EH (cell line): ENCODE measurements at regions not wholly inside any gene's neighbourhood (a gene's known extent, or its start where the extent isn't known, plus 50 kb on each side); places are given as distances from the start of the nearest gene placed in this dataset.
A peak's percentile ranks its signal among the peaks of the same experiment; 100 is the strongest.

ENCODE experiments used
- DNase-seq: peaks from one replicate; pipeline ENCODE4 v3.0.0-alpha.2; 2015; ENCODE audit warnings: low read depth

DNA sequence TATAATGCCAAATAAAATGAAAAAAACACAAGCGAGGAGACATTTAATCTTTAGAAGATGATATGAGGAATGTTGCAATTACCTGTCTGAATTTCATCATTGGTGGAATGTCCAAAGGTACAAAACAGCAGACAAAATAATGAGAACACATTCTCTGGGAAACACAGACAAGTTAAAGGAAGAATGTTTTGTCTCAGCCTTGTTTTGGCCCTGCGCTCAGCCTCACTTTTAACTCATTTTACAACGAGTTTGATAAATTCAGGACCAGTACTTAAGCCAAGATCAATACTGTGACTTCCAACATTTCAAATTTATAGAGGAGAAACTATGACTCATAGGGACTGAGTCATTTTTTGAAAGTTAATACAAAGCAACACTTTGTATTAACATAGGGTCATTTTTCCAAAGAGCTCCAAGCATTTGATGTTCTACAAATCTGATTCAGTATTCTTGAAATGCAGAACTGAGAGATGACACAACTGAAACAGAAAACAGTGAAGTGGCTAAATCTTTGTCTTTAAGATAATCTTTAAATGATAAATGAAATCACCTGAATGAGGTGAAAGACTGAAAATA, 833.2 kb upstream of the CHAC2 start:
- peak; percentile 0 for DNase-seq

GRCh38 chr2:52933878-52934277, 833.7 kb upstream of the CHAC2 start:
- no peak for DNase-seq

DNA sequence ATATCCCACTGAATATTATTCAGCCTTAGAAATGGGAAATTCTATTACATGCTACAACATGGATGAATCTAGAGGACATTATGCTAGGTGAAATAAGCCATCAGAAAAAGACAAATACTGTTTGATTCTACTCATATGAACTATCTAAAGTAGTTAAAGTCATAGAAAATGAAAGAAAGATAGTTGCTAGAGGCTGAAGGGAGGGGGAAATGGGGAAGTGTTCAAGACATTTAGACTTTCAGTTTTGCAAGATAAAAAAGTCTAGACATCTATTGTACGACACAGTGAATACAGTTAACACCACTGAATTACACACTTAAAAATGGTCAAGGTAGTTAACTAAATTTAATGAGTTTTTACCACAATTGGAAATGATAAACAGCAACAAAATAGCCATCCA, 835.9 kb upstream of the CHAC2 start:
- DNase-seq: no peak

GRCh38 chr2:52929412-52929811, 838.2 kb upstream of the CHAC2 start:
- no peak for DNase-seq

DNA sequence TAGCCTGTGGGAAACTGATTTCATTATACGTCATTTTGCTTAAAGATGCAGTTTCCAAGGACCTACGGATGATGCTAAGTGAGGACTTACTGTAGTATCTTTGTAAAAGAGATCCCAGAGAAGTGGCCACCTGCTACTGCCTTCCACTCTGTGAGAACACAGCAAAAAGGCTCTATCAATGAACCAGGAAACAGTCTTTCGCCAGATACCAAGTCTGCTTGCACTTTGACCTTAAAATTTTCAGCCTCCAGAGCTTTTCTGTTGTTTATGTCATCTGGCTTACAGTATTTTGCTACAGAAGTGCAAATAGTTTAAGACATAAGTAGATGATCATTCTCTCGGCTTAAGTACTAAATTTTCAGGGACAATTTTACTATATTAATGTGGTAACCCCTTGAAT, 847.9 kb upstream of the CHAC2 start:
- no peak for DNase-seq

GRCh38 chr2:52918551-52918950, 849.1 kb upstream of the CHAC2 start:
- no peak for DNase-seq

DNA sequence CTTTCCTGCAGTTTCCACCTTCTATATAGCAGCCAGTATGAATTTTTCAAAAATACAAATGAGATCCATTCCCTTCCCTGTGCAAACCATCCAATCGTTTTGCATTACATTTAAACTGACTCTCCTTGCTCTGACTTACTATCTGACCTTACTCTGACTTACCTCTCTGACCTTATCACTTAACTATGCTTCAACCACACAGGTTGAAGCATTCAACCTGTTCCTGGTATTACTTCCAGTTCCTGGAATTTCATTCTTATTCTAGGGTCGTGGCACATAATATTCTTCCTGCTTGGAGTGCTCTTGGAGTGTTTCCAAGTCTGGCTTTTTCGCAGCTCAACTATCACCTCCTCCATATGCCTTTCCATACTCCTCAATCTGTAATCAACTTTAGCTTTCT, 850.6 kb upstream of the CHAC2 start:
- DNase-seq: no peak

- no peak for DNase-seq
These were observed 863.2 kb upstream of the CHAC2 start for GRCh38 chr2:52904355-52904891.

DNA sequence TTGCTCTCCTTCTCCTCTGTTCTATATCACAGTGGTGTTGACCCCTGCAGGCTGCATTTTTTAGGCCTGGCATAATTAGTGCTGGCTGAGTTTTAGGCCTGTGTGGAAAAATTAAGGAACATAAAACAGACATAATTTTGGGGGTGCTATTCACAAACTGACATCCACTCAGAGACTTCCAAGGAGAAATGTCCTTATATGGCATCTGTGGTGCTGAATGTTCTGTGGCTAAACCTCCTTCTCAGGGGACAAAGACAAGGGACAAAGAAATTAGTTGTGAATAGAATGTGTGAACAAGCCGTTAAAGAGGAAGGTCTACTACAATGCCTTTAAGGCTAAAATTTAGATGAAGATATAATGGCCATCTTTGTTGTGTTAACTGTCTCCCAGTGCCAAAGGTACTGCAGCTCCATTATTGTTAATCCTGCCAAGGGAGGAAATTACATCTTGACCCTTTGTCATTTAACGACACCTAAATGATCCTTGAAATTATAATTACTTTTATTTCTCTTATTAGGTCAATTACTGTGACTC, 870.0 kb upstream of the CHAC2 start:
- DNase-seq: no peak

- DNase-seq: no peak
These were observed 871.8 kb upstream of the CHAC2 start for GRCh38 chr2:52895726-52896340.

DNA sequence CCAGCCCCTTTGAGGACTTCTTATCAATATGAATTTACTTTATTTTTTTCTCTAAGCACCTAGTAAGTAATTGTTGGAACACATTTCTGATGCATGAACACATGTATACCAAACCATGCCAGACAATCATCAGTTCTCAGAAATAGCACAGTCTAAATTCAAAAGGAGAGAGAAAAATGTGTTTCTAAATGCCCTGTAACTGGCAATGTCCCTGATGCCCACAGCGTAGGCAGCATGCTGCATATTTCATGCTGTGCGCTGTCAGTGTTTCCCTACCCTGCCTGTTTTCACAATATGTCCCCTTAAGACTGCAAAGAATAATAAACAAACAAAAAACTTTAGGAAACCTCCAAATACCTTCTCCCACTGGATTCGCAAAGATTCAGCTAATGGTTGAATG, 881.0 kb upstream of the CHAC2 start:
- DNase-seq: no peak

DNA sequence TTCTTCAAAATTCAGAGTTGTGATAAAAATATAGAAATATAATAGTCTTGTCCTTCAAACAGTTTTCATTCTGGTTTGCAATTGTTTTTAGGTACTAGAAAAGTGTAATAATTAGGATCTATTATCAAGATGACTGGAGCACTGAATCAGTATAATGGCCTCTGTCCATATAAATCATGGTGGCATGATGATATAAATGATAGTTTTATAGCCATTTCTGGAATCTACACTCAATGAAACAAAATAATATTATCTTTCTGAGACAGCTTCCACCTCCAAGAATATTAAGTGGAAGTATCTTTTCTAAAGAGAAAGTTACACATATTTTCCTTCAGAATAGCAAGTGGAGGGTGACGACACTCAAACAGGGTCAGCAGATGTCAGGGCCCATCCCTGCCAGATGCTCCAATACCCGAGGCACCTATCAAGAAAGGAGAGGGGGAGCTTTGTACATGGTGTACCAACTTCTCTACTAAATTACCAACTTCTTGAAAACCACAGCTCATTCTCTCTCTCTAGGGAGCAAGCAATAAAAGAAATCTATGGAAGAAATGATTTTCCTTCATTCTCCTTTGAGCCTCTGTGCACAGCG, 882.7 kb upstream of the CHAC2 start:
- DNase-seq: no peak

- DNase-seq: no peak
These were observed 884.6 kb upstream of the CHAC2 start for GRCh38 chr2:52882974-52883373.

DNA sequence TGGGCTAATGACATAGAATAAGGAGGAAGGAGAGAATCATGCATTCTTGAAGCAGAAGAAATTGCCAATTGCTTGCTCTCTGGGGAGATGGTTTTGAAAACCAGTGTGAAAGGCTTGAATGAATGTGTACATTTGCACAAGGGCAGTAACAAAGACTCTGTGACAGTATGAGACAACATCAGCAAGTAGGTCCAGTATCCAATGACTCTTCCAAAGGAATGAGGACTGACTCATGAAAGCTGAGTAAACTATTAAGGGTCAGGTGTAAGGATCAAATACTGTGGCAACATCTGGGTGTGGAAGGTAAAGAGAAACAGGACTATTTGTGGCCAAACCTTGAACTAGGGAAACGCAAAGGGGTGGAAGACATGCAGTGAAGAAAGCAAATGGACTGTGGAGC, 886.0 kb upstream of the CHAC2 start:
- no peak for DNase-seq

DNA sequence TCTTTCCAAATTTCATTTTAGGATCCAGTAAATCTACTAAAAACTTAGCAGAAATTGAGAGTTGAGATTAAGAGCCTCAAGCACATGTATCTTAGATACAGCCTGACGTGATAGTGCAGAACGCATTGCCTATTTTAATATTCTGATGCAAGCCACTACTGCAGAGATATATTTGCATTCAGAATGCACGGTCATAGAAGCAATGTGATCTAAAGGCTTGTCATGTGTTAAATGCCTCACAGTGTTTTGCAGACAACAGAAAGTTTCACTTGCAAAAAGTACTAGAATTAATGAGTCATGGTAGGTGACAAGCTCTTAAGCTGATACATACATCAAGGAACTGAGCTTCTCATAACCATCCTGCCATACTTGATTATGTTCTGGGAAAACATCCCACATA, 886.7 kb upstream of the CHAC2 start:
- DNase-seq: no peak

- DNase-seq: no peak
These were observed 888.0 kb upstream of the CHAC2 start for GRCh38 chr2:52879561-52879960.

DNA sequence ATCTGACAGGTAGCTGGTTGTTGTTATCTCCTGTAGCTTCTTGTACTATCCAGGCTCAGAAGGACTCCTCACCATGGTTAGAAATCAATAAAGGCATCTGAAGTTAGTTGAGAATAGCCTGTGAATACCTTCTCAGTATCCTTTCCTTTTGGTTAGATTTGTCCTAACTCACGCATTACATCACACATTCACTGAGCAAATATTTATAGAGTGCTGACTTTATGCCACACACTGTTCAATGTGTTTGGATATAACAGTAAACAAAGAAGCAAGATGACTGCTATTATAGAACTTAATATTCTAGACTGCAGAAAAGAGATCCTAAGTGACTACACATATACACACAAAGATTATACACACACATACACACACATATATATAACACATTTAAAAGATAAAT, 889.9 kb upstream of the CHAC2 start:
- no peak for DNase-seq

DNA sequence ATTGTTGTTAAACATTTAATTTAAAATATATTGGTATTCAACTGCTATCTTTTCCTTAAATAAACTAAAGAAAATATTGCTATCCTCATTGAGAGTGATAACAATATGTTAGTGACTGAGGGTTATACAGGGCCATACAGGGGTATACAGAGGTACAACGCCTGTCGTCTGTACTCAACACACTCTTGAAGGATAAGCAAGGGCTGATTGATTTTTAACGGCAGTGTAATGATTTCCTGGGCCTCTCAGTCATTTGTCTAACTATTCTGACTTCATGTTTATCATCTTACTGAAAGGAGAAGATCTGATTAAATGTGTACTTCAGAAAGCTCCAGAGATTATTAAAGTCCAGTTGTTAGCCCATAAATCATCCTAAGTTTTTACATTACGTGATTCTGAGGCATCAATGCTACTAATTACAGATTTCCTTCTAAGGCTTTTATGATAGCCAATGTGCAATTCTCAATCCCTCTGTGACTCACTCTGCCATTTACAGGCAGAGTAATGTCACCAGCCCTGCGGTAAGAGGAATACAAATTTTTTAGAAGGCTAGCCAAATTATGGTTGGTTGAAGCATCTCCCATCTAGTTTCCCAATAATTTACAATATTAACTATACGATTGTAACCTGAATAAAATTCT, 893.0 kb upstream of the CHAC2 start:
- DNase-seq: no peak

GRCh38 chr2:52862801-52863200, 904.8 kb upstream of the CHAC2 start:
- no peak for DNase-seq

DNA sequence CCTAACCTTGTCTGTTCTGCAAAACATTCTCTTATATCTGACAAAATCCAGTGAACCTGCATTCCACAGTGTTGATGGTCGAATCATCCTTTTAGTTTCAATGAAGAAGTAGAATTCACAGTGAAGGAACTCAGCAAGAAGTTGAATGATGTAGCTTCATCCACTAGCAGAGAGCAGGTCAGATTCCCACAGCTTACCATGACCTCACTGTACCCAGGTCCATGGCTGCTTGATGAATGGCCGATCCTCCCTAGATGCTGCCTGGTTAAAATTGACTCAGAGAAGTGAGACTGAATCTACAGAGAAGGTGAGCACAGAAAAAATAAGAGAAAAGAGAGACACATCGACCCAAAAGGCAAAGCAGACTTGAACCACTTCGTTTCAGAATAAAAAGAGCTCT, 906.0 kb upstream of the CHAC2 start:
- DNase-seq: no peak

GRCh38 chr2:52859065-52859464, 908.5 kb upstream of the CHAC2 start:
- DNase-seq: no peak

DNA sequence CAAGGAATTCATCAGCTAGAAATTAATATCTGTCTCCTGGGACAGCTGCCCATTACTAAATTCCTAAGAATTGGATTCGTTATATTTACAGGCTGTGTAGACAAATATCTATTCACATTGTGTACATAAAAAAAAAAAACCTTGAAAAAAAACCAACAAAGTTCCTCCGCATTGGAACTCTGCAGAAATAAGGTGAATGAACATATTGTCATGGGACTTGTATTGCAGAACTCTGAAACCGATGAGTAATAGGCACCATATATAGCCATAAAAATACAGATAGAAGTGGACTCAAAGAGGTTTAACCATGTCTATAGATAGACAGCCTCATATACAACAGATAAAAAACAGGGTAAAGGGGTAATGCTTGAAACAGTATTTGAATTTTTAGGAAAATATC, 909.9 kb upstream of the CHAC2 start:
- no peak for DNase-seq

- DNase-seq: no peak
These were observed 915.6 kb upstream of the CHAC2 start for GRCh38 chr2:52852006-52852405.
